ENCODE measurements at regions not wholly inside any gene's neighbourhood (a gene's known extent, or its start where the extent isn't known, plus 50 kb on each side); places are given as distances from the start of the nearest gene placed in this dataset.

GRCh38 chr4:110250023-110250387 is 51.6 kb upstream of the ELOVL6 start:
- TF ChIP-seq GATA2 (IDR thresholded peaks at IDR 0.05; ENCODE audit: low read depth, low read length) (no peak), GATA3 (IDR thresholded peaks at IDR 0.05; ENCODE audit: low read depth, low read length) (no peak)
